OCI-LY1 (cell line): ENCODE measurements at regions not wholly inside any gene's neighbourhood (a gene's known extent, or its start where the extent isn't known, plus 50 kb on each side); places are given as distances from the start of the nearest gene placed in this dataset.

Experiments used
- H2AFZ ChIP-seq: fragments of 200-600 bp; sonication (generic), shearing (Covaris generic); 2 replicates; pipeline ENCODE4 v1.6.0; 2014; ENCODE audit warnings: antibody characterized with exemption, mild to moderate bottlenecking, low read length
- H3F3A ChIP-seq: fragments of 200-600 bp; sonication (generic), shearing (Covaris generic); 2 replicates; pipeline ENCODE4 v1.6.0; 2014; ENCODE audit warnings: mild to moderate bottlenecking, antibody characterized with exemption, low read length, moderate library complexity; ENCODE audit not compliant: insufficient read depth
- H3K27ac ChIP-seq: fragments of 200-600 bp; sonication (generic); 2 replicates; pipeline ENCODE4 v1.5.1; 2014; ENCODE audit warnings: low read length, mixed run types, mild to moderate bottlenecking, low read depth; ENCODE audit not compliant: poor library complexity, severe bottlenecking
- H3K27me3 ChIP-seq: fragments of 200-600 bp; sonication (generic); 2 replicates; pipeline ENCODE4 v1.6.0; 2014; ENCODE audit warnings: antibody characterized with exemption, mild to moderate bottlenecking, low read length, moderate library complexity; ENCODE audit not compliant: insufficient read depth
- H3K36me3 ChIP-seq: fragments of 200-600 bp; sonication (generic); 2 replicates; pipeline ENCODE4 v1.6.1; 2014; ENCODE audit warnings: mild to moderate bottlenecking, antibody characterized with exemption, low read length, moderate library complexity, mixed read lengths; ENCODE audit not compliant: insufficient read depth
- H3K4me1 ChIP-seq: fragments of 200-600 bp; sonication (generic); 2 replicates; pipeline ENCODE4 v1.5.1; 2014; ENCODE audit warnings: mild to moderate bottlenecking, low read length, moderate library complexity; ENCODE audit not compliant: insufficient read depth, severe bottlenecking
- H3K4me2 ChIP-seq: fragments of 200-600 bp; sonication (generic), shearing (Covaris generic); 2 replicates; pipeline ENCODE4 v1.6.1; 2014; ENCODE audit warnings: low read length
- H3K4me3 ChIP-seq: fragments of 200-600 bp; sonication (generic); 2 replicates; pipeline ENCODE4 v1.5.1; 2014; ENCODE audit warnings: low read length, low read depth, mild to moderate bottlenecking, mixed read lengths; ENCODE audit not compliant: poor library complexity, severe bottlenecking
- H3K79me2 ChIP-seq: fragments of 200-600 bp; shearing (Covaris generic); 2 replicates; pipeline ENCODE4 v1.6.1; 2016; ENCODE audit warnings: mixed run types, low read length, mixed read lengths; ENCODE audit not compliant: insufficient read depth
- H3K9ac ChIP-seq: fragments of 200-600 bp; sonication (generic), shearing (Covaris generic); 2 replicates; pipeline ENCODE4 v1.6.1; 2014; ENCODE audit warnings: mild to moderate bottlenecking, low read length, mixed read lengths
- H3K9me2 ChIP-seq: fragments of 200-600 bp; sonication (generic), shearing (Covaris generic); 2 replicates; pipeline ENCODE4 v1.6.1; 2014; ENCODE audit warnings: low read depth, mild to moderate bottlenecking, low read length, mixed read lengths
- H3K9me3 ChIP-seq: fragments of 200-600 bp; shearing (Covaris generic); 2 replicates; pipeline ENCODE4 v1.6.1; 2014; ENCODE audit warnings: low read length, mixed read lengths
- H4K20me1 ChIP-seq: fragments of 200-600 bp; sonication (generic), shearing (Covaris generic); 2 replicates; pipeline ENCODE4 v1.6.0; 2016; ENCODE audit warnings: mild to moderate bottlenecking, low read length; ENCODE audit not compliant: insufficient read depth
- CTCF ChIP-seq: fragments of 200-600 bp; sonication (generic), shearing (Covaris generic); IDR thresholded peaks from 2 replicates; pipeline ENCODE4 v1.5.1; 2017; ENCODE audit warnings: mild to moderate bottlenecking, antibody characterized with exemption, low read length, moderate library complexity, mixed read lengths
- EZH2 ChIP-seq: fragments of 200-600 bp; sonication (generic), shearing (Covaris generic); IDR thresholded peaks from 2 replicates; pipeline ENCODE4 v1.8.0; 2017; ENCODE audit warnings: borderline replicate concordance, mixed run types, mild to moderate bottlenecking, antibody characterized with exemption, low read length, moderate library complexity, mixed read lengths

- no peaks in the 10 kb centered on the region for H3K27me3 ChIP-seq
- H3K36me3 ChIP-seq = no peaks in the 10 kb centered on the region
- H3F3A ChIP-seq = no peaks in the 10 kb centered on the region
- H2AFZ ChIP-seq = no peak overlapping the region
- H3K9ac ChIP-seq = no peak overlapping the region
- H4K20me1 ChIP-seq = no peaks in the 10 kb centered on the region
- H3K4me3 ChIP-seq = no peak overlapping the region
- H3K9me3 ChIP-seq = no peaks in the 10 kb centered on the region
- H3K9me2 ChIP-seq = no peaks in the 10 kb centered on the region
- no peak overlapping the region for H3K4me2 ChIP-seq
- no peaks in the 10 kb centered on the region for H3K4me1 ChIP-seq
- TF ChIP-seq CTCF (no peak), EZH2 (no peak)
- no peak overlapping the region for H3K27ac ChIP-seq
- H3K79me2 ChIP-seq = no peaks in the 10 kb centered on the region
Measured at GRCh38 chr4:143019351-143019750, 165.4 kb upstream of the USP38 start.

- Histone ChIP-seq H3K36me3 (no peaks in the 10 kb centered on the region), H3K4me2 (no peak overlapping the region), H3K9me2 (no peaks in the 10 kb centered on the region), H3K4me1 (no peaks in the 10 kb centered on the region), H3K4me3 (no peak overlapping the region), H3K27ac (no peak overlapping the region), H3F3A (no peaks in the 10 kb centered on the region), H2AFZ (no peak overlapping the region), H3K27me3 (no peaks in the 10 kb centered on the region), H3K79me2 (no peaks in the 10 kb centered on the region), H3K9ac (no peak overlapping the region), H4K20me1 (no peaks in the 10 kb centered on the region), H3K9me3 (no peaks in the 10 kb centered on the region)
- no peak for TF ChIP-seq CTCF
- no peak for TF ChIP-seq EZH2
Measured at GRCh38 chr4:143021384-143021783, 163.3 kb upstream of the USP38 start.

- Histone ChIP-seq H4K20me1 (no peaks in the 10 kb centered on the region), H3K9me2 (no peaks in the 10 kb centered on the region), H3K9ac (no peak overlapping the region), H3K9me3 (no peaks in the 10 kb centered on the region), H3K4me2 (no peak overlapping the region), H2AFZ (no peak overlapping the region), H3K79me2 (no peaks in the 10 kb centered on the region), H3K36me3 (no peaks in the 10 kb centered on the region), H3K4me1 (no peaks in the 10 kb centered on the region), H3F3A (no peaks in the 10 kb centered on the region), H3K27me3 (no peaks in the 10 kb centered on the region), H3K27ac (no peak overlapping the region), H3K4me3 (no peak overlapping the region)
- TF ChIP-seq CTCF (no peak), EZH2 (no peak)
Measured at GRCh38 chr4:143023239-143023918, 161.3 kb upstream of the USP38 start.
